ENCODE measurements at regions not wholly inside any gene's neighbourhood (a gene's known extent, or its start where the extent isn't known, plus 50 kb on each side); places are given as distances from the start of the nearest gene placed in this dataset.

DNA sequence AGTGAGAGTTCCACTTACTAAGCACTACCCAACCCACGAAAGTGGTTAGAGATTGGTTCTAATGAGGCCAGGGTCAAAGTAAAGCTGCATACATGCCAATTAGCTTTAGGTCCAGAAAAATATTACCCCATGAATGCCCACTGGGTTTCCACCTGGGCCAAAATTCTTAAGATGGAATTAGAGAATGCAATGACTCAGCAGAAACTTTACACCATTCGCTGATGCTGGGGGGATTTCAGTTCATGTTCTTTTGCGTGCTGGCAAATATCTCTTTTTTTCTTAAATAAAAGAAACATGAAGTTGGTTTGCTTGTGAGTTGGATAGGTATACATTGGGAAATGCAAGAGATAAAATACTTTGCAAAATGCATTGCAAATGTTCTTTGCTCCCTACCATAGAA, 715.3 kb upstream of the MIR17HG start:
- TF ChIP-seq GATA2 (IDR thresholded peaks at IDR 0.05; ENCODE audit: low read depth, low read length): no peak

DNA sequence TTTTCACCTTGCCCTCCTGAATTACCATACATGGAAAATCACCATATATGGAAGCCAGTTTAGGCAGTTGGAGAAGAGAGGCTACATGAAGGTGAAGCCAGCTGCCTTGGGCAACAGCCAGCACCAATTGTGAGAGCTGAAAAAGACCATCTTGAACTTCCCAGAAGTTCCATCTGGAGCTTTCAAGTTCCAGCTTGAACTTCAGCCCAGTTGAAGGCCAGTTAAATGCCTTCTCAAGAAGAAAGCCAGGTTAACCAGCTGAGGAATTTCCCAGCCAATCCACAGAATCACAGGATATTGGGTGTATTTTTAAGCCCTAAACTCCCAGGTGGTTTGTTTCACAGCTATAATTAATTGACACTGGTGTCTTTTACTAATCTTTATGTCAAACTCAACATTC, 713.6 kb upstream of the MIR17HG start:
- TF ChIP-seq GATA3 (IDR thresholded peaks at IDR 0.05; ENCODE audit: low read depth, low read length) (no peak), GATA2 (IDR thresholded peaks at IDR 0.05; ENCODE audit: low read depth, low read length) (no peak)

GRCh38 chr13:90640976-90641375, 706.5 kb upstream of the MIR17HG start:
- TF ChIP-seq GATA2 (IDR thresholded peaks at IDR 0.05; ENCODE audit: low read depth, low read length): no peak
- TF ChIP-seq GATA3 (IDR thresholded peaks at IDR 0.05; ENCODE audit: low read depth, low read length): no peak

GRCh38 chr13:90641884-90642283, 705.6 kb upstream of the MIR17HG start:
- TF ChIP-seq GATA3 (IDR thresholded peaks at IDR 0.05; ENCODE audit: low read depth, low read length) (no peak), GATA2 (IDR thresholded peaks at IDR 0.05; ENCODE audit: low read depth, low read length) (no peak)

DNA sequence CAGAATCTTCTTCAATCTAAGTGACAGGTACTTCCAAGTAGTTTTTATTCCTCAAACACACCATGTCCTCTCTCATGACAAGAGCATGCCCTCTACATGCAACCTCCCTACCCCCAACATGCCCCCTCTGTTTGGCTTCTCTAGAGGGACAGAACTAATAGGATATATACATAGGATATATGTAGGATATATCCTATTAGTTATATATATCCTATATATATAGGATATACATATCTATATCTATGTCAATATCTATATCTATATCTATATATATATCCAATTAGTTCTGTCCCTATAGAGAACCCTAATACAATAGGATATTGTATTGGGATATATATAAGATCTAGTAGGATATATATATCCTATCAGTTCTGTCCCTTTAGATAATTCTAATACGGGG, 701.9 kb upstream of the MIR17HG start:
- TF ChIP-seq GATA3 (IDR thresholded peaks at IDR 0.05; ENCODE audit: low read depth, low read length) (no peak), GATA2 (IDR thresholded peaks at IDR 0.05; ENCODE audit: low read depth, low read length) (no peak)

DNA sequence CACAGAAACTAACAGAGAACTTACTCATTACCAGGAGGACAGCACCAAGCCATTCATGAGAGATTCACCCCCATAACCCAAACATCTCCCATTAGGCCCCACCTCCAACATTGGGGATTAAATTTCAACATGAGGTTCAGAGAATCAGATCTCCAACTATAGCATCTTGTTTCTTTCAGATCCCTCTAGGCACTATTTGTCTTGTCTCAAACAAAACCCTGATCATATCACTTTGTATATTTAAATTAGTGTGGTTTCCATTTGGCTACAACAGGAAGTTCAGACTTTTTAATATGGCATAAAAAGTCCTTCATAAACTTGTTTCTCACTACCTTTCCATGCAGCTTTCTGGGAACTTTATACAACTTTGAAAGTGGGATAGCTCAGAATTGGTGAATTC, 699.0 kb upstream of the MIR17HG start:
- no peak for TF ChIP-seq GATA3 (IDR thresholded peaks at IDR 0.05; ENCODE audit: low read depth, low read length)
- TF ChIP-seq GATA2 (IDR thresholded peaks at IDR 0.05; ENCODE audit: low read depth, low read length): no peak

- no peak for TF ChIP-seq GATA2 (IDR thresholded peaks at IDR 0.05; ENCODE audit: low read depth, low read length)
- TF ChIP-seq GATA3 (IDR thresholded peaks at IDR 0.05; ENCODE audit: low read depth, low read length): no peak
Observed at GRCh38 chr13:90652036-90652435, 695.5 kb upstream of the MIR17HG start.

- TF ChIP-seq GATA2 (IDR thresholded peaks at IDR 0.05; ENCODE audit: low read depth, low read length): no peak
- TF ChIP-seq GATA3 (IDR thresholded peaks at IDR 0.05; ENCODE audit: low read depth, low read length): no peak
Observed at GRCh38 chr13:90654970-90655369, 692.5 kb upstream of the MIR17HG start.

DNA sequence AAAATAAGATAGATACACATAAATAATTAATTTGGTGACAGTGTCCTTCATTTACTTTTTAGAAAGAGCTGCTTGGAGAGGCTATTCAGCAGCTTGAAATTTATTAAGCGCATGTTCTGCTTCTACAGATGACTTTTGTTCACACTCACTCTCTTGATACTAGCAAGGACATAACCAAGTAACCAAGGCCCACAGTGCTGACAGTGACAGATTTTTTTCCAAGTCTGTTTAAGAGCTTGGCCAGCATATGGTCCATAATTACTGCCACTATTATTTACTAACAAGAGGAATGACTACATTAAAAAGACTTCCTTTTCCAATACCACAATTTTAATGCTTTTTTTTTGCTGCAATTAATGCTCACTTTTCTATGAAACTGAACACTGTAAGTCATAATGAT, 673.7 kb upstream of the MIR17HG start:
- TF ChIP-seq GATA2 (IDR thresholded peaks at IDR 0.05; ENCODE audit: low read depth, low read length) (no peak), GATA3 (IDR thresholded peaks at IDR 0.05; ENCODE audit: low read depth, low read length) (no peak)

GRCh38 chr13:90675129-90675528, 672.4 kb upstream of the MIR17HG start:
- TF ChIP-seq GATA2 (IDR thresholded peaks at IDR 0.05; ENCODE audit: low read depth, low read length) (no peak), GATA3 (IDR thresholded peaks at IDR 0.05; ENCODE audit: low read depth, low read length) (no peak)

- TF ChIP-seq GATA2 (IDR thresholded peaks at IDR 0.05; ENCODE audit: low read depth, low read length) (no peak), GATA3 (IDR thresholded peaks at IDR 0.05; ENCODE audit: low read depth, low read length) (no peak)
Observed at GRCh38 chr13:90680826-90681225, 666.7 kb upstream of the MIR17HG start.

DNA sequence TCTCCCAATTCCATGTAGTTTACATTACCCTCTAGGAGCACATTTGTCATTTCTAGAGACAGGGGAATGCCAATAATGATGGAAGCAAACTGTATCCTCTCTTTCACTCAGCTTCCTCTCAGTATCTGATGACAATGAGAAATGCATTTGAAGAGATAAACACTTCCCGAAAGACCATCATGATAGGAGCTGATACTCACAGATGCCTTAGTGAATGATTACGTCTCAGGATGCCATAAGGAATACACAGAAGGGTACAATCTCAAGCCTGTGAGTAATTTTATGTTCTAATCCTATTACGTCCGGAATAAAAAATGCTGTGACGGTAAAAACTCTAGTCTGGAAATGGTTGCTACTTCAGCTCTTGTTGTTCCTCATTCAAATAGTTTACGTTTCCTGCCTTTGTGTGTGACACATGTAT, 663.8 kb upstream of the MIR17HG start:
- TF ChIP-seq GATA2 (IDR thresholded peaks at IDR 0.05; ENCODE audit: low read depth, low read length): no peak
- TF ChIP-seq GATA3 (IDR thresholded peaks at IDR 0.05; ENCODE audit: low read depth, low read length): no peak

- TF ChIP-seq GATA2 (IDR thresholded peaks at IDR 0.05; ENCODE audit: low read depth, low read length): no peak
- TF ChIP-seq GATA3 (IDR thresholded peaks at IDR 0.05; ENCODE audit: low read depth, low read length): no peak
Observed at GRCh38 chr13:90686442-90686841, 661.0 kb upstream of the MIR17HG start.

- TF ChIP-seq GATA2 (IDR thresholded peaks at IDR 0.05; ENCODE audit: low read depth, low read length) (no peak), GATA3 (IDR thresholded peaks at IDR 0.05; ENCODE audit: low read depth, low read length) (no peak)
Observed at GRCh38 chr13:90689111-90689510, 658.4 kb upstream of the MIR17HG start.

GRCh38 chr13:90690458-90691080, 656.9 kb upstream of the MIR17HG start:
- TF ChIP-seq GATA2 (IDR thresholded peaks at IDR 0.05; ENCODE audit: low read depth, low read length) (no peak), GATA3 (IDR thresholded peaks at IDR 0.05; ENCODE audit: low read depth, low read length) (no peak)

DNA sequence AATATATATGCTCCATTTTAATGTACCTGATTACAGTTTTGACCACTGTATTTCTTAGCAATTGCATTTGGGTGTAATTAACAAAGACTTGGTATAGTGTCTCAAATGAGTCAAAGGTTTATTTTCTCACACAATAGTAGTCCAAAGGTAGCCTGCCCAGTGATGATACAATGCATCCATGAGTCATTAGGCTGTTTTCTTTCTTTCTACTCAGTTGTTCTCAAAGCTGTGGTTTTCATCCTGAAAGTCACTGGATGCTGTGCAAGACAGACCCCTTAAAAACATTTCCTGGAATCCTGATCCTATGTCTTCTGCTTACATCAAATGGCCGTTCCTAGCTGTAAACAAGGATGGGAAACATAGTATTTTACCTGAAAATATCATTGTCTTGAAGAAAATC, 651.2 kb upstream of the MIR17HG start:
- no peak for TF ChIP-seq GATA3 (IDR thresholded peaks at IDR 0.05; ENCODE audit: low read depth, low read length)
- TF ChIP-seq GATA2 (IDR thresholded peaks at IDR 0.05; ENCODE audit: low read depth, low read length): no peak

Measured in SH-SY5Y (cell line).